NK-92 treated with Interleukin-12 subunit alpha and Interleukin-12 subunit beta, amount 100 ng/mL, for 24 hours (cell line): ENCODE measurements at regions not wholly inside any gene's neighbourhood (a gene's known extent, or its start where the extent isn't known, plus 50 kb on each side); places are given as distances from the start of the nearest gene placed in this dataset.

ENCODE experiments used
- DNase-seq: peaks from one replicate; lab custom pipeline; 2025; lab: John Stamatoyannopoulos, UW

DNA sequence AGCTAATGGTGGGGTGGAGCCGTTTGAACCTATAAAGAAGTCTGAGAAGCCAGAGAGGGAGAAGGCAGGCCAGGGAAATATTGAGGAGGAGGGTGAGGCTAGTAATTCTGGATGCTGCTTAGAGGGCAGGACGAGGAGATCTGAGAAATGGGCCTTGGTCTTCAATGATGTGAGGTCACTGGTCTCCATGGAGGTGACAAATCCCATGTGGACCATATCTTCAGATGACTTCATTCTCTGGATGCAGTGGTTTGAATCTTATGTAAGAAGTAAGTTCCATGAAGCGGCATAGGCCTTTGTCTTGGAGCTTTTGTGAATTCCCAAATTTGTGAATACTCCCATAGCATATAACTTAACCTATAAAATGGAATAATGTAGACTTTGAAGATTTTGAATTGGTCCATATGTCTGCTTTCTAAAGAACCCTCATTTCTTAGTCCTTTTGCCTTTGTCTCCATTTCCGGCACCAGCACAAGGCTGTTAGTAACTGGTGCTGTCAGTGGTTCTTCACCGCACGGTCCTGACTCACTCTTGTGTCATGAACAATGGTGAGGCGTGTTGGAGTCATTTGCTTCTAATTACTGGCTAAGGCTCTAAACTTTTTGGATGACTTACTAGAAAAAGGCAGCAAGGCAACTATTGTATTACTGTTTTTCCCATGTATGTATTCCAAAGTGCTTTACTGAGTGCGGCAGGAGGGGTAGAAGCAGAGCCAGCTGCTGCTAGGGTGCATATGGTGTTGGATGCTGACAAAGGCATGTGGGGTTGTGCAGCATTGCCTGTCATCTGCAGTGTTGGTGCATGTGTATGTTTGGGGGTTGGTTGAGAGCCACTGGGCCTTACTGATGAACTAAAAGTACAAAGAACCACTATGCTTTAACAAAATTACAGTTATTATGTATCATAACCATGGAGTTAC is 279.3 kb upstream of the C2CD4B start:
- DNase-seq = no peak

GRCh38 chr15:62445244-62445643 is 280.2 kb upstream of the C2CD4B start:
- no peak for DNase-seq

DNA sequence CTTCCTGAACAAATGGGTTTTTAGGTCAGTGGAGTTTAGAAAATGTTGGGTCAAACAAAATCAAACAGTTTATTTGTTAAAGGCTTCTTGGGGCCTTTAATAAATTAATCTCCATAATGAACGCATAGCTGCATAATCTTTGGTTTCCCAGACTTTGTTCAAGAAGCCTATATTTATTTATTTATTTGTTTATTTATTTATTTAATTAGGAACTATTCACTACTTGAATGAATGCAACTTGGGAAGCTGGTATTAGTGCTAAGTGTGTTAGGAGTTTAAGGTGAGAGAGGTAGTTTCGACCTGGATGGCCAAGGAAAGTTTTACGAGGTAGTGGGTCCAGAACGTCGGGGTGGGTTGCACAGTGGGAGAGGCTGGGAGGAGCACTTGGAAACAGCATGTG is 281.9 kb upstream of the C2CD4B start:
- no peak for DNase-seq

GRCh38 chr15:62447742-62448141 is 282.7 kb upstream of the C2CD4B start:
- no peak for DNase-seq

DNA sequence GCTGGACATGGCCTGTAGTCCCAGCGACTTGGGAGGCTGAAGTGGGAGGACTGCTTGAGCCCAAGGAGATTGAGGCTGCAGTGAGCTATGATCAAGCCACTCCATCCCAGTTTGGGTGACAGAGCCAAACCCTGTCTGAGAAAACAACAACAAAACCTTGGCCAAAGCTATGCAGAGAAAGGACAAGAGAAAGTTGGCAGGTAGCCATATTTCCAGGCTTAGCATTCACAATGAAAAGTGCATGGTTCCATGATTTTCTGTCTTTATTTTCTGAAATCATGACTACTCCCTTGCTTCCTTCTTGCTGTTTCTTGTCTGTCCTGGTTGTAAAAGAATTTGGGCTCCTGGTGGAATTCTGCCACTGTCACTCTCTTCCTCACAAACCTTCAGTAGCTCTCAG is 284.6 kb upstream of the C2CD4B start:
- DNase-seq = no peak

GRCh38 chr15:62450061-62450460 is 285.0 kb upstream of the C2CD4B start:
- no peak for DNase-seq

DNA sequence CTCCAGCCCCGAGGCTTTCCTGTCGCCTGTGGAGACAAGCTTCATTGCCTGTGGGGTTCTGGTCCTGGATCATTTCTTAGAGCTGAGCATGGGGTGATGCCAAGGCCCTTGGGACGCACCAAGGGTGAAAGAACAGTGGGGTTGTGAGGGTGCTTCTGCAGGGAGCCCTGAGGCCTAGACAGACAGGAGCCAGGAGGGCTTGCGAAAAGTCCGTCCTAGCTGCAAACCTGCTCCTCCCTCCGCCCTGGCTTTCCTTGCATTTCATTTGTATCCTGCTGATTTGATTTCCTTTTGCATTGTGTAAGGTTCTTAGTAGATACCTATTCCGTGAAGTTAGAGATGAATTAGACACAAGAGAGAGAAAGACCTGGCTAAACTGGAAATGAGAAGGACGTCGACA is 286.9 kb upstream of the C2CD4B start:
- DNase-seq = no peak

DNA sequence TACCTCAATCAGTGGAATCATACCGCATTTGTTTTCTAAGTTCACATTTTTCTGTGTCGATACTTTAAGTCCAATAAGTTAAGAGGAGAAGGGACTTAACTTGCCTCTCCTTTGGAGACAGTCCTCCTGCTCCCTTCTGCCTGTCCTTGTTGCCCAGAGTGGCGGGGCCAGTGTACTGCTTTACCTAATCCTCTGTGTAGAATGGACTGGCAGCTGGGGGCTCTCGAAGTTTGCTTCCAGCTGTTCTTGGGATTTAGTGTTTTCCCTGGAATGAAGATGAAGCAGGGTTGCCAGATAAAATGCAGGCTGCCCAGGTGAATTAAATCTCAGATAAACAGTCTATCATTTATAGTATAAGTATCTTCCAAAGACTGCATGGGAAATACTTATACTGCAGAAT is 287.6 kb upstream of the C2CD4B start:
- no peak for DNase-seq

DNA sequence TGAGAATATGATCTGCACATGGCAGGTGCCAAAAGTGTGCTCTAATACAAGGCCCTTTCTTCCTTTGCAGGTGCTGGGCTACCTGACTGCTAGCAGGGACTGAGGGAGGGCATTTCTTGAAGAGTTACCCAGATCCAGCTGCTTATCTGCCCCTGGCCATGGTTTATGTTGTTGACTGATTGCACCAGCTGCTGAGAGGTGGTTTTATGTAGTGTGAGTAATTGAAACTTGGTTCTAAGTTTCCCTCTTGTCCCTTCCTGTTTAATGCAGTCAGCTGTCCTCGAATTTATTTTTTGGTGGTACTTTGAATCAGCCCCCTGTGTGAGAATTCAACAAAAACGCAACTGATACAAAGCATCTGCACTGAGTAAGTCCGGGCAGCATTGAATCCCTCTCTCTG is 288.3 kb upstream of the C2CD4B start:
- no peak for DNase-seq

DNA sequence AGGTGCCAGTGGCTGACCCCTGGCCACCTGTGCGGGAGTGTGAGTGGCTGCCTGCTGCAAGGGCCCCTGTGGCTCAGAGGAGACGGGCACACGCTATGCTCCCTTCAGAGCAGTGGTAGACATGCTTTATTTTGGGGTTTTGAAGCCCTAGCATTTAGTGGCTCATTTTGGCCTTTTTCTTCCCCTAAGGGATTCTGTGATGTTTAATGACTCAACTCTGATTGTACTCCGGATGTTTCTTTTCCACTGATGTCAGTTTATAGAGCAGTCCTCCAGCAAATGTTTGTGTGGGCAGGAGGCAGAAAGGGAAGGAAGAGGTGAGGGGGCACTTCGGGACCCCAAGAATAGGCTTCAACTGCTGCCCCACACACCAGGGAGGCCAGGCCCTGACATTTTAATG is 288.9 kb upstream of the C2CD4B start:
- no peak for DNase-seq

- no peak for DNase-seq
These were observed 289.6 kb upstream of the C2CD4B start for GRCh38 chr15:62454567-62455172.

GRCh38 chr15:62455441-62455921 is 290.4 kb upstream of the C2CD4B start:
- no peak for DNase-seq

DNA sequence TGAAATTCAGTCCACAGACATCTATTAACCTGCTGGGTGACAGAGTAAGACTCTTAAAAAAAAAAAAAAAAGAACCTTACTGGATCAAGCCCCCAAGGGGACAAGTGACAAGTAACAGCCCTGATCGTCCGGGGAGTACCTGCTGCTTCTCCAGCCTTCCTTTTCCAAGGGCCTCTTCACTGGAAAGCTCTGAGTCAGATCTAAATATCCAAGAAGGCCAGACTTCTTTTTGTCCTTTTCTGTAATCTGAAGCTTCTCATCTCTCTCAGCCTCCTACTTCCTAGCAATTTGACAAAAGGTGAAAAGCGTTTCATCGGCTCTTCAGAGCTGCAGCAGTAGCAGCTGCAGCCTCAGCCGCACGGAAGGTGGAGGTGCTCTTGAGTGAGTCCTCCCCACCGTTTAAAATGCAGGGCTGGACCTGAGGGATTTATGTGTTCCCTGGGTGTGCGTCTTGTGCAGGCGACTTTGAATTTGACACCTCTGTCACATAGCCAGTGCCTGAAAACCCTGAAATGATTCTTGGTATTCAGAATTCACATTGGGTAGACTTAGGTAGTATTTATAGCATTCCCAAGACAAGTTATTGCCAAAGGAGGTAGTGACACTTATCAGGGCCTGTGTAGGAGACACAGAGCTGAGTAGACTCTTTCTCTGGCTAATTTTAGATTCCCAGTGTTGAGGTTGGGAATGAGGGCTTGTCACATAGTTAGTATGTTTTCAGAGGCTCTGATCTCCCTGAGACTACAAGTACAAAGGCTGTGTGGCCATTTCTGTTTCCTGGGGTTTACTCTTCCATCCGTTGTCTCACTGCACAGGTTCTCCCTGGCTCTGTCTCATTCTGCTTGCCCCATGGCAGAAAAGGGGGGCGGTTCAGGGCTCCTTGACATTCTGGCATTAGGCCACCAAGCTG is 291.2 kb upstream of the C2CD4B start:
- no peak for DNase-seq

DNA sequence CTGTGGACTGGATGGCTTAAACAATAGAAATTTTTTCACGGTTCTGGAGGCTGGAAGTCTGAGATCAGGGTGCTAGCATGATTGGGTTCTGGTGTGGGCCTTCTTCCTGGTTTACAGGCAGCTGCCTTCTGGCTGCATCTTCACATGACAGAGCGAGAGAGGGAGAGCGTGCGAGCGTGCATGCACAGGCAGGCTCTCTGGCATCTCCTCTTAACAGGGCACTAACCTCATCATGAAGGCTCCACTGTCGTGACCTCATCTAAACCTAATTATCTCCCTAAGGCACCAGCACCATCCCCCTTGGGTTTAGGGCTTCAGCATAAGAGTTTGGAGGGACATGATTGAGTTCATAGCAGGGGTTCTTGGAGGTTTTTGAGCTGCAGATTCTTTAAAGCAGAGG is 292.0 kb upstream of the C2CD4B start:
- no peak for DNase-seq

DNA sequence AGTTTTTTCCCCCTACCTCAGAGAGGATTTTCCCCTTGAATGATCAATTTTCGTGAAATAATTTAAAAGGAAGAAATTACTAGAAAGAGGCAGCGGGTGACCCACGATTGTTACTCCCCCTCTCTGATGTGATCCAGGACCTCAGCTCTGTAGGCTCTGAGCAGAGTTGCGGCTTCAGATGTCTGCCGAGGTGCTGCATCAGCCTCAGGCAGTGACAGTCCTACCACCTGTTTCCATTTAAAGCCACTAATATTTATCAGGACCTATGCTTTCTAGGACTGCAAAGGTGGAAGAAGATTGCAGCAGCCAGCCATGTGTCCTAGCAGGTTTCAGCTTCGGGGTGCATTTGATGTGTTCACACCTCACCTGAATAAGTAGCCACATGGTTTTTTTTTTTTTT is 294.8 kb upstream of the C2CD4B start:
- no peak for DNase-seq

DNA sequence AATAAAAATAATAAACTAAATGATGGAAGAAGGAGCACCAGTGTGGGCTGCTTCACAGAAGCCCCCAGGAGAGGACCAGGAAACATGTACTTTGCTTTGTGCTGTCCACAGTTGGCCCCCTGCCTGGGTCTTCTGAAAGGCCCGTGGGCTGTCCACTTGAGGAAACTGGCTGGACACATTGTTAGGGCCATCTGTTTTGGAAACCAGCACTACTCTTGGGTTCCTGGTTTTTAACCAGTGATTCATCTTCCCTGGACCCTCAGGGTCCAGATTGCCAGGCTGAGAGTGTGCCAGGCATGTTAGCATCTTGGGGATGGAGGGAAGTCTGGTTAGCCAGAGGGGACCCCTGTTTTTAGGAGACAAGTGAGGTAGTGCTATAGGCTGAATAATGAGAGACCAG is 297.2 kb upstream of the C2CD4B start:
- DNase-seq = no peak

DNA sequence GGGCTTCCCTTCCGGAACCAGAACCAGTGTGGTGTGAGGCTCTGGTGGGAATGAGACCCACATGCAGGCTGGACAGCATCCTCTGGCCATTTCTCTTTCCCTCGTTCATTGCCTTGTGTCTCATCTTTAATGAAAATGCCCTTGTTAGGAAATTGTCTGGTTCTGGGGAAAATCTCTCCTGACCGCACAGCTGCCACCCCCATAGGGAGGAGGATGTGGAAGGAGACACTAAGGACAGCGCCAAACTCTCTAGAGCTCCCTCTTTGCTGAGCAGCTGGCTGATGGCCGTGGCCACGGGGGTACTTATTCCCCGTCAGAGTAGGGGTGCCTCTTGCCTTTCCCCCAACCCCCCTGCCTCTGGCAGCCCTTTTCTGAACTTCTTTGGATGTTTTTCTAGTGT is 297.6 kb upstream of the C2CD4B start:
- no peak for DNase-seq

GRCh38 chr15:62464705-62465104 is 299.6 kb upstream of the C2CD4B start:
- no peak for DNase-seq

- no peak for DNase-seq
These were observed 300.1 kb upstream of the C2CD4B start for GRCh38 chr15:62465173-62465572.

DNA sequence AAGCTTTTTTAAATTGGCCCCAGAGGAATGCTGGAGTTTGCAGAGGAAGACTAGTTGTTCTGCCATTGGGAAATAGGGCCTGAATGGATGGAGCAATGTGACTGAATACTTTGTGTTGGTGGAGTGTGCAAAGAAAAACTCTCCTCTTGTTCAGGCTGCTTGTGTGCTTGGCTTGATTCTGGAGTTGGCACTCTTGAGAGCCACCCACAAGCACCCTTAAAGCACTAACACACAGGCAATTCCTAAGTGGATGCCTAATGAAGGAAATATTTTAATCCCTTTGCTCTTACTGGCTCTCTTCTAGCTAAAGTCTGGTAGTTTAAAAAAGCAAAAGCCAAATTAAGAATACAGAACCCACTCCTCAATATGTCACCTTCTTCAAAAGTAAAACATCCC is 304.4 kb upstream of the C2CD4B start:
- DNase-seq = no peak

DNA sequence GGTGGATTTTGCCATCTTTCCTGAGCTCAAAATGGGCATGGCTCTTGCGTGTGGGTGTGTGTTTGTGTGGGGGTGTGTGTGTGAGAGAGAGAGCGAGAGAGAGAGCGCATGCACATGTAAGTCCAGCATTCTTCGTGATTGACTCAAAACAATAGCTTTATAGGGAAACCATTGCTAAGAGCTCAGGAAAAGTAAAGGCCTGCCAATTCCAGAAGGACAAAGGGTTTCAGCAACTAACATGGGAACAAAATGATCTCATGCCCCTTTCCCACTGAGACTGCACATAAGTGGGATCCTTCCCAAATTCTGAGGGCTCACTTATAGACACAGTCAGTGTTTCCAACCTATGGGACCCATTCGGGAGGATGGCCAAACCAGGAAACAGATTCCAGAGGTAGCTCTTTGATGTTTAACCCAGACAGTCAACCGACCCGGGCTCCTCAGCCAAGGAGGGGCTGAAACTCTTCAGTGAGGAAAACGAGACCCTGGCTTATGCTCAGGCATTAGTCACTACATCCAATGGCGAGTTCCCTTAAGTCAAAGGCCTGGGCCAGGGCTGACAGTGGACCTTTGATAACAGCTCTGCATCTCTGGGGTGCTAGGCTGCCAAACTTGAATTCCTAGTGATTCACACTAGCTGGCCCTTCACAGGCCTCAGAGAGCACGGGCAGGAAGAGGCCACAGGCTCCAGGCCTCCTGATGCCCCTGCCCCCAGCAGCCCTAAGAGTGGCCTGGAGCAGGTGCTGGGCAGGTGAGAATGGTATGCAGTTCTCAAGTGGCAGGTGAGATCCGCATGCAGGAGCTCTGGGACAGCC is 305.0 kb upstream of the C2CD4B start:
- DNase-seq = no peak
